ENCODE measurements at regions not wholly inside any gene's neighbourhood (a gene's known extent, or its start where the extent isn't known, plus 50 kb on each side); places are given as distances from the start of the nearest gene placed in this dataset.
"Not testable (repeated sequence)": the region's sequence is repeated elsewhere in the genome, so short reads cannot be mapped to it uniquely, and the experiment has no call there.

GRCh38 chr6:141926200-141926900 is 206.4 kb upstream of the GJE1 start:
- TF ChIP-seq CTCF (conservative IDR thresholded peaks at IDR 0.05 in 1 of 2, IDR thresholded peaks at IDR 0.05 in 1 of 2; ENCODE audit: extremely low read depth in 1 of 2, insufficient read depth in 1 of 2, low read depth in 1 of 2, low read length in 2 of 2); EZH2 (IDR thresholded peaks at IDR 0.05; ENCODE audit: borderline replicate concordance, low read length): not testable (repeated sequence)

Data from mammary epithelial cell (primary cell).